HEK293 (cell line): ENCODE measurements at regions not wholly inside any gene's neighbourhood (a gene's known extent, or its start where the extent isn't known, plus 50 kb on each side); places are given as distances from the start of the nearest gene placed in this dataset.
"Not testable (repeated sequence)": the region's sequence is repeated elsewhere in the genome, so short reads cannot be mapped to it uniquely, and the experiment has no call there.

ENCODE experiments used
- CTCF ChIA-PET: fragments of 350-600 bp; formaldehyde crosslinking; extraction: SDS; loops from one replicate; lab custom pipeline; 2021; ENCODE audit warnings: antibody characterized with exemption; lab: Yijun Ruan, JAX
- POLR2A ChIA-PET: fragments of 300-600 bp; formaldehyde crosslinking; extraction: SDS; loops from one replicate; lab custom pipeline; 2020; ENCODE audit warnings: antibody characterized with exemption, inconsistent platforms; lab: Yijun Ruan, JAX
- H3K27ac ChIP-seq: fragments of 200-500 bp; sonication (Bioruptor generic); 2 replicates; pipeline ENCODE4 v1.5.1; 2014; ENCODE audit warnings: low read depth, low read length, control low read depth, inconsistent platforms; ENCODE audit errors: extremely low read depth
- H3K36me3 ChIP-seq, 2 experiments: fragments of 200-500 bp in 1 of 2; sonication (Bioruptor generic) in 1 of 2; 1 replicate in 1 of 2; 2 replicates in 1 of 2; pipeline ENCODE4 v1.5.1; 2014 to 2017; ENCODE audit warnings: inconsistent platforms in 2 of 2, low read length in 2 of 2; ENCODE audit not compliant: control insufficient read depth in 2 of 2, insufficient read depth in 1 of 2
- H3K4me1 ChIP-seq: fragments of 200-500 bp; sonication (Bioruptor generic); 2 replicates; pipeline ENCODE4 v1.5.1; 2014; ENCODE audit warnings: mild to moderate bottlenecking, low read length, inconsistent platforms; ENCODE audit not compliant: control insufficient read depth, insufficient read depth
- H3K4me3 ChIP-seq: 2 replicates; pipeline ENCODE4 v1.5.1; 2011; ENCODE audit warnings: low read depth, mild to moderate bottlenecking, control low read depth, low read length, moderate library complexity
- H3K9me3 ChIP-seq: fragments of 200-500 bp; sonication (Bioruptor generic); 2 replicates; pipeline ENCODE4 v1.5.1; 2014; ENCODE audit warnings: low read depth, low read length, inconsistent platforms; ENCODE audit not compliant: control insufficient read depth, insufficient read depth
- PRDM1 ChIP-seq: fragments of 450-650 bp; formaldehyde crosslinking; IDR thresholded peaks from 2 replicates; pipeline ENCODE4; 2016; ENCODE audit warnings: missing biosample characterization, missing genetic modification characterization
- PRDM2 ChIP-seq: fragments of 450-650 bp; formaldehyde crosslinking; IDR thresholded peaks from 2 replicates; pipeline ENCODE4 v1.5.1; 2016; ENCODE audit warnings: missing biosample characterization, missing genetic modification characterization, borderline replicate concordance
- TRIM28 ChIP-seq: IDR thresholded peaks from 2 replicates; pipeline ENCODE4 v1.6.1; 2011; ENCODE audit warnings: low read length, control low read depth, borderline replicate concordance
- WT1 ChIP-seq: fragments of 450-650 bp; formaldehyde crosslinking; IDR thresholded peaks from 2 replicates; pipeline ENCODE4 v1.5.1; 2016; ENCODE audit warnings: missing biosample characterization, missing genetic modification characterization
- ZNF221 ChIP-seq: fragments of 450-650 bp; formaldehyde crosslinking; IDR thresholded peaks from 2 replicates; pipeline ENCODE4 v1.5.1; 2017; ENCODE audit warnings: missing biosample characterization, missing genetic modification characterization, borderline replicate concordance
- ZNF311 ChIP-seq: fragments of 450-650 bp; formaldehyde crosslinking; IDR thresholded peaks from 2 replicates; pipeline ENCODE4 v1.5.1; 2017; ENCODE audit warnings: missing biosample characterization, missing genetic modification characterization, borderline replicate concordance
- ZNF350 ChIP-seq: fragments of 450-650 bp; formaldehyde crosslinking; IDR thresholded peaks from 2 replicates; pipeline ENCODE4 v1.5.0; 2017; ENCODE audit warnings: missing biosample characterization, mild to moderate bottlenecking, missing genetic modification characterization
- ZNF555 ChIP-seq: fragments of 450-650 bp; formaldehyde crosslinking; conservative IDR thresholded peaks from 2 replicates; pipeline ENCODE4 v1.5.1; 2017; ENCODE audit warnings: missing biosample characterization, mild to moderate bottlenecking, missing genetic modification characterization, inconsistent platforms
- ZNF558 ChIP-seq: fragments of 450-650 bp; formaldehyde crosslinking; IDR thresholded peaks from 2 replicates; pipeline ENCODE4 v1.5.1; 2016; ENCODE audit warnings: missing biosample characterization, missing genetic modification characterization
- ZNF624 ChIP-seq: fragments of 450-650 bp; formaldehyde crosslinking; IDR thresholded peaks from 2 replicates; pipeline ENCODE4 v1.5.1; 2017; ENCODE audit warnings: missing biosample characterization, missing genetic modification characterization
- ZNF747 ChIP-seq: fragments of 450-650 bp; formaldehyde crosslinking; IDR thresholded peaks from 2 replicates; pipeline ENCODE4 v1.5.1; 2016; ENCODE audit warnings: missing biosample characterization, missing genetic modification characterization
- ZSCAN23 ChIP-seq: fragments of 450-650 bp; formaldehyde crosslinking; IDR thresholded peaks from 2 replicates; pipeline ENCODE4 v1.5.1; 2016; ENCODE audit warnings: missing biosample characterization, missing genetic modification characterization
- TF ChIP-seq, protein P1 (sequence below): fragments of 450-650 bp; formaldehyde crosslinking; IDR thresholded peaks from 2 replicates; pipeline ENCODE4 v1.5.1; 2017; ENCODE audit warnings: missing biosample characterization, missing genetic modification characterization
- TF ChIP-seq, protein P2 (sequence below): fragments of 450-650 bp; formaldehyde crosslinking; IDR thresholded peaks from 2 replicates; pipeline ENCODE4 v1.5.1; 2016; ENCODE audit warnings: missing biosample characterization, missing genetic modification characterization

- POLR2A ChIA-PET, H3K4me3 ChIP-seq, H3K9me3 ChIP-seq, H3K4me1 ChIP-seq, H3K27ac ChIP-seq, H3K36me3 ChIP-seq: not testable (repeated sequence)
- CTCF ChIA-PET, result interaction anchor here (0.6 kb wide), 1 partner anchor 16 kb away, joined by 3 read pairs; no protein-coding TSS in a partner anchor
- TF ChIP-seq PRDM1 (tag by site-specific recombination), result peak; percentile 96
Observed at GRCh38 chrX:107296184-107296583, 89.8 kb downstream of the DNAAF6 start.

- Histone ChIP-seq H3K9me3 (no peaks in the 10 kb centered on the region), H3K27ac (no peak overlapping the region), H3K4me3 (no peak overlapping the region), H3K36me3 (no peaks in the 10 kb centered on the region), H3K4me1 (no peaks in the 10 kb centered on the region)
- TF ChIP-seq ZSCAN23 (tag by site-specific recombination) (no peak), PRDM2 (no peak), ZNF555 (no peak), ZNF311 (tag by site-specific recombination) (no peak), ZNF558 (tag by site-specific recombination) (no peak), ZNF747 (tag by site-specific recombination) (no peak), ZNF624 (tag by site-specific recombination) (no peak), TRIM28 (no peak), ZNF221 (tag by site-specific recombination) (no peak), ZNF350 (no peak), WT1 (tag by site-specific recombination) (no peak)
- TF ChIP-seq, protein P1, sequence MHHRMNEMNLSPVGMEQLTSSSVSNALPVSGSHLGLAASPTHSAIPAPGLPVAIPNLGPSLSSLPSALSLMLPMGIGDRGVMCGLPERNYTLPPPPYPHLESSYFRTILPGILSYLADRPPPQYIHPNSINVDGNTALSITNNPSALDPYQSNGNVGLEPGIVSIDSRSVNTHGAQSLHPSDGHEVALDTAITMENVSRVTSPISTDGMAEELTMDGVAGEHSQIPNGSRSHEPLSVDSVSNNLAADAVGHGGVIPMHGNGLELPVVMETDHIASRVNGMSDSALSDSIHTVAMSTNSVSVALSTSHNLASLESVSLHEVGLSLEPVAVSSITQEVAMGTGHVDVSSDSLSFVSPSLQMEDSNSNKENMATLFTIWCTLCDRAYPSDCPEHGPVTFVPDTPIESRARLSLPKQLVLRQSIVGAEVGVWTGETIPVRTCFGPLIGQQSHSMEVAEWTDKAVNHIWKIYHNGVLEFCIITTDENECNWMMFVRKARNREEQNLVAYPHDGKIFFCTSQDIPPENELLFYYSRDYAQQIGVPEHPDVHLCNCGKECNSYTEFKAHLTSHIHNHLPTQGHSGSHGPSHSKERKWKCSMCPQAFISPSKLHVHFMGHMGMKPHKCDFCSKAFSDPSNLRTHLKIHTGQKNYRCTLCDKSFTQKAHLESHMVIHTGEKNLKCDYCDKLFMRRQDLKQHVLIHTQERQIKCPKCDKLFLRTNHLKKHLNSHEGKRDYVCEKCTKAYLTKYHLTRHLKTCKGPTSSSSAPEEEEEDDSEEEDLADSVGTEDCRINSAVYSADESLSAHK (tag by site-specific recombination), result no peak
- TF ChIP-seq, protein P2, sequence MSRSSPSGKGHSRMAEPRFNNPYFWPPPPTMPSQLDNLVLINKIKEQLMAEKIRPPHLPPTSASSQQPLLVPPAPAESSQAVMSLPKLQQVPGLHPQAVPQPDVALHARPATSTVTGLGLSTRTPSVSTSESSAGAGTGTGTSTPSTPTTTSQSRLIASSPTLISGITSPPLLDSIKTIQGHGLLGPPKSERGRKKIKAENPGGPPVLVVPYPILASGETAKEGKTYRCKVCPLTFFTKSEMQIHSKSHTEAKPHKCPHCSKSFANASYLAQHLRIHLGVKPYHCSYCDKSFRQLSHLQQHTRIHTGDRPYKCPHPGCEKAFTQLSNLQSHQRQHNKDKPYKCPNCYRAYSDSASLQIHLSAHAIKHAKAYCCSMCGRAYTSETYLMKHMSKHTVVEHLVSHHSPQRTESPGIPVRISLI (tag by site-specific recombination), result no peak
- ChIA-PET CTCF (no interaction called here), POLR2A (no interaction called here)
Observed at GRCh38 chrX:107298276-107298675, 91.9 kb downstream of the DNAAF6 start.
